ENCODE measurements at regions not wholly inside any gene's neighbourhood (a gene's known extent, or its start where the extent isn't known, plus 50 kb on each side); places are given as distances from the start of the nearest gene placed in this dataset.

- H3K4me1 ChIP-seq (ENCODE audit: control insufficient read depth in 1 of 2, insufficient read depth in 1 of 2, low read depth in 1 of 2, low read length in 1 of 2): no peaks in the 10 kb centered on the region
- no peak for TF ChIP-seq CTCF (IDR thresholded peaks at IDR 0.05)
- H3K4me3 ChIP-seq (ENCODE audit: low read depth in 1 of 2, low read length in 1 of 2): no peak overlapping the region
- H3K27ac ChIP-seq: no peak overlapping the region
- H3K27me3 ChIP-seq: no peaks in the 10 kb centered on the region
- no peaks in the 10 kb centered on the region for H3K36me3 ChIP-seq
- H3K9me3 ChIP-seq: no peaks in the 10 kb centered on the region
Measured at GRCh38 chr3:29227307-29227706, 53.6 kb upstream of the RBMS3 start.
